ENCODE measurements at regions not wholly inside any gene's neighbourhood (a gene's known extent, or its start where the extent isn't known, plus 50 kb on each side); places are given as distances from the start of the nearest gene placed in this dataset.

DNA sequence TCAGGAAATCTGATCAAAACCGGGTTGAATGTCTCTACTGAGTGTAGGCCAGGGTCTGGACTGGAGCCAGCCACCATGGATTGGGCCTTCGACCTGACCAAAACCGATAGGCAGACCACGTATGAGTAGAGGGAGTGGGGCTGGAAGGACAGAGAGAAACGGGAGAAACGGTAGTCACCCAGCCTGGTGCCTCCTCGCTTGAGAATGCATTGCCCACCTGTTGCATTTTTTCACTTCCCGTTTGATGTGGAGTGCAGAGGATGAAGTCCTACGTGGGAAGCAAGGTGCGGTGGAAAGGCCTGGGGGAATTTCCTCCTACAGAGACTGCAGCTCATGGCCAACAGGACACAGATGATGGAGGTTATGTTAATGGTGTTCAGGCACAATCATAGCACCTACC lies 53.9 kb upstream of the ECI2 start:
- H3K4me1 ChIP-seq = no peaks in the 10 kb centered on the region
- TF ChIP-seq, protein P1, sequence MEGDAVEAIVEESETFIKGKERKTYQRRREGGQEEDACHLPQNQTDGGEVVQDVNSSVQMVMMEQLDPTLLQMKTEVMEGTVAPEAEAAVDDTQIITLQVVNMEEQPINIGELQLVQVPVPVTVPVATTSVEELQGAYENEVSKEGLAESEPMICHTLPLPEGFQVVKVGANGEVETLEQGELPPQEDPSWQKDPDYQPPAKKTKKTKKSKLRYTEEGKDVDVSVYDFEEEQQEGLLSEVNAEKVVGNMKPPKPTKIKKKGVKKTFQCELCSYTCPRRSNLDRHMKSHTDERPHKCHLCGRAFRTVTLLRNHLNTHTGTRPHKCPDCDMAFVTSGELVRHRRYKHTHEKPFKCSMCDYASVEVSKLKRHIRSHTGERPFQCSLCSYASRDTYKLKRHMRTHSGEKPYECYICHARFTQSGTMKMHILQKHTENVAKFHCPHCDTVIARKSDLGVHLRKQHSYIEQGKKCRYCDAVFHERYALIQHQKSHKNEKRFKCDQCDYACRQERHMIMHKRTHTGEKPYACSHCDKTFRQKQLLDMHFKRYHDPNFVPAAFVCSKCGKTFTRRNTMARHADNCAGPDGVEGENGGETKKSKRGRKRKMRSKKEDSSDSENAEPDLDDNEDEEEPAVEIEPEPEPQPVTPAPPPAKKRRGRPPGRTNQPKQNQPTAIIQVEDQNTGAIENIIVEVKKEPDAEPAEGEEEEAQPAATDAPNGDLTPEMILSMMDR (IDR thresholded peaks at IDR 0.05) = no peak
- H3K36me3 ChIP-seq = no peaks in the 10 kb centered on the region
- DNase-seq (ENCODE audit: low spot score) = no peak
- H3K9me3 ChIP-seq = no peaks in the 10 kb centered on the region
- H3K27me3 ChIP-seq = no peaks in the 10 kb centered on the region
- no peak overlapping the region for H3K4me3 ChIP-seq
- no peak overlapping the region for H3K27ac ChIP-seq

DNA sequence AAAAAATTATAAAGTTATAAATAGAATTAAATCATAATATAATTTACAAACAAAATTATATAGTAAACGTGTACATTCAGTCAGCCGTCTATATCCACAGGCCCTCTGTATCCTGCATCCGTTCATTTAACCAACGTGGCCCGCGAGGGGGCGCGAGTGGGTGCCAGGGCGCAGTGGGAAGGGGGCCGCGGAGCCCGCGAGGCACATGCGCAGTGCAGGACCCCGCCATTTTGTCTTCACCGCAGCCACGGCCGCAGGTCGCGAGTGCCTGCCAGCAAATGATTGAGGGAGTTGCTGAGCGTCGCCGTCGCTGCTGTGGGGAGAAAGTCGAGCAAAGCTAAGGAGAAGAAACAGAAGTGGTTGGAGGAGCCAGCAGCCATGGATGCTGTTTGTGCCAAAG lies 53.4 kb upstream of the ECI2 start:
- no peak overlapping the region for H3K4me3 ChIP-seq
- no peaks in the 10 kb centered on the region for H3K27me3 ChIP-seq
- H3K27ac ChIP-seq = no peak overlapping the region
- H3K36me3 ChIP-seq = no peaks in the 10 kb centered on the region
- no peak for DNase-seq (ENCODE audit: low spot score)
- H3K9me3 ChIP-seq = no peaks in the 10 kb centered on the region
- H3K4me1 ChIP-seq = no peaks in the 10 kb centered on the region
- TF ChIP-seq, protein P1 (IDR thresholded peaks at IDR 0.05) = no peak

DNA sequence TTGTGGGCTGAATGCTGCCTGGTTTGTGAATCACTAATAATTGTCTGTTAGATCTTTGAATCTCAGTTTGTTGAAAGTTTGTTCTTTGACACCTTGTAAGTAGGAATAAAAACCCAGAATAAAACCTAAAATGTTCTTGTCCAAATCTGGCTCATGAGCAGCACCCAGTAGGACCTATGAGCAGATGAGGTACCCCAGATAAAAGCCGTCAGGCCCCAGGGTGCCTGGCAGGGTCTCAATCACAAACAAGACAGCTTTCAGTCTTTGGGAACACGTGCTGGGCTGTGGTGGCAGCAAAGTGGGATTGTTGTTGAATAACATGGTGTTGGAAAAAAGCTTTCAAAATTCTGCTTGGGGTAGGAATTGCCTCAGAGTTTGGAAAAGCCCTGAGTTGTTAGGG lies 52.1 kb upstream of the ECI2 start:
- Histone ChIP-seq H3K36me3 (no peaks in the 10 kb centered on the region), H3K27me3 (no peaks in the 10 kb centered on the region), H3K4me1 (no peaks in the 10 kb centered on the region), H3K27ac (no peak overlapping the region), H3K4me3 (no peak overlapping the region), H3K9me3 (no peaks in the 10 kb centered on the region)
- no peak for DNase-seq (ENCODE audit: low spot score)
- TF ChIP-seq, protein P1 (IDR thresholded peaks at IDR 0.05) = no peak

DNA sequence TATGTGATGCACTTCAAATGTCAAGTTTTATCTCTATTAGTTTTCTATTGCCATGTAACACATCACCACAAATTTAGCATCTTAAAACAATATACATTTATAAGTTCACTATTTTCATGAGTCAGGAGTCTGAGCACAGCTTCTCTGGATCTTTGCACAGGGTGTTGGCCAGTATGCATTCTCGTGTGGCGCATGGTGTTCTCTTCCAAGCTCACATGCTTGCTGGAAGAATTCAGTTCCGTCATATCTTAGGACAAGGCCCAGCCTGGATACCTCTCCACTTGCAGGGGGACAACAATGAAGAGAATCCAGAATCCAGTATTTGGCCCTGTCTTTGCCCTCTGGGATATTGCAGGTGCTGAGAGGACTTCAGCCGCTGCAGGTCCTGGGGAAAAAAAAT lies 51.0 kb upstream of the ECI2 start:
- TF ChIP-seq, protein P1 (IDR thresholded peaks at IDR 0.05) = no peak
- no peak for DNase-seq (ENCODE audit: low spot score)
- no peaks in the 10 kb centered on the region for H3K9me3 ChIP-seq

DNA sequence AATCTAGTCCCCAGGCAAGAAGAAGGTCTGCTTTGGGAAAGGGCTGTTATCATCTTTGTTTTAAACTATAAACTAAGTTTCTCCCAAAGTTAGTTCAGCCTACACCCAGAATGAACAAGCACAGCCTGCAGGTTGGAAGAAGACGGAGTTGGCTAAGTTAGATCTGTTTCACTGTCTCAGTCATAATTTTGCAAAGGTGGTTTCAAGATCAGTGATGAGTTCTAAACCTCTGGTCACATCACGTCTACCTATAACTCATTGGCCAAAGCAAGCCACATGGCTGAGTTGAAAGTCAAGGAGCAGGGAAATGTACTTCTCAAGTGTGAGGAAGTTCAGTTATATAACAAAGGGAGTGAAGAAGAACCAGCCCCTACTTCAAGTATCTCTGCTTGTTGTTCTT lies 50.5 kb upstream of the ECI2 start:
- H3K9me3 ChIP-seq = no peaks in the 10 kb centered on the region
- H3K36me3 ChIP-seq = no peaks in the 10 kb centered on the region
- no peak overlapping the region for H3K4me3 ChIP-seq
- TF ChIP-seq, protein P1 (IDR thresholded peaks at IDR 0.05) = no peak
- no peaks in the 10 kb centered on the region for H3K27me3 ChIP-seq
- H3K27ac ChIP-seq = no peak overlapping the region
- no peaks in the 10 kb centered on the region for H3K4me1 ChIP-seq
- DNase-seq (ENCODE audit: low spot score) = no peak

More for the DNA sequence above, 51.0 kb upstream of the ECI2 start:
- Histone ChIP-seq H3K27ac (no peak overlapping the region), H3K27me3 (no peaks in the 10 kb centered on the region), H3K36me3 (no peaks in the 10 kb centered on the region), H3K4me3 (no peak overlapping the region), H3K4me1 (no peaks in the 10 kb centered on the region)

DNA sequence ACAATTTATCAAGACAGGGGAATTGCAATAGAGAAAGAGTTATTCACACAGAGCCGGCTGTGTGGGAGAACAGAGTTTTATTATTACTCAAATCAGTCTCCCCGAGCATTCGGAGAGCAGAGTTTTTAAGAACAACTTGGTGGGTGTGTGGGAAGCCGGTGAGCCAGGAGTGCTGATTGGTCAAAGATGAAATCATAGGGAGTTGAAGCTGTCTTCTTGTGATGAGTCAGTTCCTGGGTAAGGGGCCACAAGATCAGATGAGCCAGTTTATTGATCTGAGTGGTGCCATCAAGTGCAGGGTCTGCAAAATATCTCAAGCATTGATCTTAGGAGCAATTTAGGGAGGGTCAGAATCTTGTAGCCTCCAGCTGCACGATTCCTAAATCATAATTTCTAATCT lies 50.0 kb upstream of the ECI2 start:
- no peak overlapping the region for H3K27ac ChIP-seq
- no peaks in the 10 kb centered on the region for H3K36me3 ChIP-seq
- no peaks in the 10 kb centered on the region for H3K9me3 ChIP-seq
- H3K27me3 ChIP-seq = no peaks in the 10 kb centered on the region
- no peak overlapping the region for H3K4me3 ChIP-seq
- TF ChIP-seq, protein P1 (IDR thresholded peaks at IDR 0.05) = no peak
- no peak for DNase-seq (ENCODE audit: low spot score)
- H3K4me1 ChIP-seq = no peaks in the 10 kb centered on the region

Measured in right atrium auricular region (tissue), 2 donors.